Muscle of leg (tissue), 3 donors: ENCODE measurements at regions not wholly inside any gene's neighbourhood (a gene's known extent, or its start where the extent isn't known, plus 50 kb on each side); places are given as distances from the start of the nearest gene placed in this dataset.
"Not testable (repeated sequence)": the region's sequence is repeated elsewhere in the genome, so short reads cannot be mapped to it uniquely, and the experiment has no call there.

Experiments
- DNase-seq: peaks from one replicate; pipeline ENCODE4 v3.0.0; 2013
- H3K27ac ChIP-seq: one replicate; pipeline ENCODE4 v1.5.1; 2013; ENCODE audit warnings: mild to moderate bottlenecking, low read length, control low read depth
- H3K27me3 ChIP-seq: one replicate; pipeline ENCODE4 v1.6.1; 2013; ENCODE audit warnings: low read length; ENCODE audit not compliant: control insufficient read depth, insufficient read depth
- H3K36me3 ChIP-seq: one replicate; pipeline ENCODE4 v1.6.1; 2013; ENCODE audit warnings: low read length; ENCODE audit not compliant: control insufficient read depth, insufficient read depth
- H3K4me1 ChIP-seq: one replicate; pipeline ENCODE4 v1.6.1; 2013; ENCODE audit warnings: low read length; ENCODE audit not compliant: control insufficient read depth, insufficient read depth
- H3K4me3 ChIP-seq: one replicate; pipeline ENCODE4 v1.5.1; 2013; ENCODE audit warnings: low read length, control low read depth
- H3K9me3 ChIP-seq: replicated peaks from 2 replicates; pipeline ENCODE4 v1.6.1; 2013; ENCODE audit warnings: low read depth, low read length; ENCODE audit not compliant: control insufficient read depth
- WGBS: methylation state at CpG from one replicate; pipeline ENCODE4 v1.1.5; 2013; ENCODE audit warnings: missing lambda C conversion rate; ENCODE audit not compliant: insufficient coverage; 5-methylcytosine and 5-hydroxymethylcytosine counted together

DNA sequence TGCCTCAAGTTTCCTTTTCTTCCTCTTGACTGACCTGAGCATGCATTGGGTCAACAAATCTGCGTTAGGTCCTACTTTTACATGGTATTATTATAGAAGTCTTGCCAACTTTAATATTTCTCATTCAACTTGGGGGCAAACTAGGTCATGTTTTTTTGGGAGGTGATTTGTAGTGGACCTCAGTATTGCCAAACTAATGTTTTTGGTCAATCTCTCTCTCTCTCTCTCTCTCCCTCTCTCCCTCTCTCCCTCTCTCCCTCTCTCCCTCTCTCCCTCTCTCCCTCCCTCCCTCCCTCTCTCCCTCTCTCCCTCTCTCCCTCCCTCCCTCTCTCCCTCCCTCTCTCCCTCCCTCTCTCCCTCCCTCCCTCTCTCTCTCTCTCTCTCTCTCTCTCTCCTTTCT lies 848.9 kb downstream of the MCTP2 start:
- H3K4me1 ChIP-seq, H3K27me3 ChIP-seq, H3K36me3 ChIP-seq, H3K27ac ChIP-seq, H3K4me3 ChIP-seq, DNase-seq, H3K9me3 ChIP-seq: not testable (repeated sequence)
- WGBS = no CpG with 5 or more reads among the region's 1 CpG

DNA sequence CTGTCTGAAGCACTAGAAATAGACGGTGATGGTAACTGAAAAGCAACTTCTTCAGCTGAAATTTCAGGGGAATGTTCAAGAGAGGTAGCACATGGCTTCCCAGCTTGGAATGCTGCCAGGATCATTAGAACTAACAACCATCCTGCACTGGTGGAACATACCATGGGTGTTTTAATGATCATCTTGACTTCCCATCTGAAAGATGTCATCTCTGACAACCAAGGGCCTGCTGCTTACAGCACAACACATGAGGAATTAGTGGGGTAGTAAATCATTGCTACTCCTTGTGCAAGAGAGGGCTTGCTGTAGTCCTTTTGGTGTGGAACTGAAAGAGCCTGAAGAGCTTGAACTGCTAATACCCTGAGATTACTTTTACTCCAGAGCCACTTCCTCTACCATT lies 853.7 kb downstream of the MCTP2 start:
- H3K27ac ChIP-seq = no peak overlapping the region
- H3K9me3 ChIP-seq = no peaks in the 10 kb centered on the region
- H3K4me1 ChIP-seq = peaks cover 9% of the 10 kb centered on the region
- no peak for DNase-seq
- H3K4me3 ChIP-seq = no peak overlapping the region
- 50% methylated on average over 1 of the region's 1 CpG for WGBS
- no peaks in the 10 kb centered on the region for H3K27me3 ChIP-seq
- no peaks in the 10 kb centered on the region for H3K36me3 ChIP-seq

DNA sequence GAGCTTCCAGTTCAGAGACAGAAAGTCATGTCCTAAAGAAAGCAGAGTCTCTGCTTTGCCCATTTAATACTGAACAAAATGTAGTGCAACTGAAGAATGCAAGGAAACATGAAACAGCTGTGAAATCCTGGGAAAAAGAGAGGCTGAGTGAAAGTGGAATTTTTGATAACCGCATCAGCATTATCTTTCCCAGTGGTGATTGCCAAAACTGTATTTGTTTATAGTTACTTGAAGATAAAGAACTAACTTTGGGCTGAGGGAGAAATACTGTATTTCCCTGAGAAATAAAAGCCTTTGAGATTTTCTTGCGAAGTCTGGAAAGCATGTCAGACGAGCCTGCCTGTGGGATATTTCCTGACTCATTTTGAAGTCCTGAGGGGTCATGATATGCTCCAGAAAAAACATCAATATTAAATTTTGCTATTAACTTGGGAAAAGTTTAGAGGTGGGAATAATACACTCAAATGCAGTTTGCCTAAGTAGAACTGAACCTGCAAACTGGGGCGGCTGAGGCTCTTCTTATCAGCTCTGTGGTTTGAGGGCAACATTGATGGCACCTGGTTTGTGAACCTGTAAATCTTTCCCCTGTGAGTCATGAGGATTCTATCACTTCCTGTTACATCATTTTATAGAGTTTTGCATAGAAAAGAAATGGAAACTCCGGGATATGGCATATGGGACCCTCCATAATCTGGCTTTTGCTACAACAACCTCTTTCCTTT lies 855.3 kb downstream of the MCTP2 start:
- no peak overlapping the region for H3K4me3 ChIP-seq
- H3K27ac ChIP-seq = peak overlapping the region; percentile 36
- DNase-seq = peak; percentile 65
- no peaks in the 10 kb centered on the region for H3K36me3 ChIP-seq
- no peaks in the 10 kb centered on the region for H3K9me3 ChIP-seq
- H3K4me1 ChIP-seq = peaks cover 9% of the 10 kb centered on the region
- no peaks in the 10 kb centered on the region for H3K27me3 ChIP-seq
- no CpG with 5 or more reads among the region's 5 CpGs for WGBS

DNA sequence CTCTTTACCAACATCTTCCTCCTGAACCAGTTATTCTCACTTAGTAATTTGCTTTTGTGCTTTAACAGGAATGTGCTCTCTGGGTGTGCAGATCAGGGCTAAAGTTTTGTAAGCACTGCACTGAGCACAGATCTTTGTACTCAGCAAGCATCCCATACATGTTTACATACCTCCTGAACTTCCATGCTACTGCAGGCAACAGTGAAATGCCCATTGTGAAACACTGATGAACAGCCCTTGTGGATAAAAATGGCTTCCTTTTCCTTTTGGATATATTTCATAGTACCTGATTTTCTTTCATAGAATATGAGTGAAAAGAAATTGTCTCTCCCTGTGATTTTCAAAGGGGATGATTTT lies 855.9 kb downstream of the MCTP2 start:
- DNase-seq = no peak
- H3K4me3 ChIP-seq = no peak overlapping the region
- H3K27me3 ChIP-seq = no peaks in the 10 kb centered on the region
- H3K27ac ChIP-seq = no peak overlapping the region
- H3K4me1 ChIP-seq = peaks cover 9% of the 10 kb centered on the region
- H3K9me3 ChIP-seq = no peaks in the 10 kb centered on the region
- no peaks in the 10 kb centered on the region for H3K36me3 ChIP-seq

DNA sequence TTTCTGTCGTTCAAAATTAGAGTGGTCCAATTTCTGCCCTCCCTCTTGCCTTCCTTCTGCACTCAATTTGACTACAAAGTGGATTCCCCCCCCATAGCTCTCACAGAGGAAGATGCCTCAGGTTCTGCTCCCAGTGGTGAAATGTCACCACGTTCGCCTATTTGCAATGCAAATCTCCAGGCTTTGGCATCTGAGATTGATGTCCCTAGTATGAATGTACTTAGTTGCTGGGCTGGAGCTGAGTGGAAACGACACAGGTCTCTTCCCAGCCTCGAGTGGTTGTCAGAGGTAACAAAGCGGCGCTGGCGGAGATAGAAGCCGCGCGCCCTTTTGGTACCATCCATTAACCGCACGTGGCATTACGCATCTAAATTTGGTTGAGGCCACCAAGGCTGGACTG lies 860.1 kb downstream of the MCTP2 start:
- no peak for DNase-seq
- WGBS = 96% methylated on average over 13 of the region's 14 CpGs
- Histone ChIP-seq H3K9me3 (no peaks in the 10 kb centered on the region), H3K27ac (no peak overlapping the region), H3K27me3 (no peaks in the 10 kb centered on the region), H3K4me3 (no peak overlapping the region), H3K36me3 (no peaks in the 10 kb centered on the region), H3K4me1 (peaks cover 4% of the 10 kb centered on the region)

DNA sequence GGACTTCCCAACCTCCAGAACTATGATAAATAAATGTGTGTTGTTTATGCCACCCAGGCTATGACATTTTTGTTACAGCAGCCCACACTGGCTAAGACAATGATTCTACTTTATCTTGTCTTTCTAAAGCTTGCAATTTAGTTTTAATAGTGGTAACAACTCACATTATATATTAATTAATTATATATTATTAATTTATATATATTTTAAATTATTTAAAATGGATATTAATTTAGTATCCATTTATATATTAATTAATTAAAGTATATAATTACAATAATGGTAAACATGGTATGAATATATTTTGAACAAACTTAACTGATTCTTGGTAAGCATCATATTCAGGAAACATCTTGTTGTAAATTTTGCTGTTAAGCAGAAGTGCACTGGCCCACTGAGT lies 863.9 kb downstream of the MCTP2 start:
- Histone ChIP-seq H3K36me3 (no peaks in the 10 kb centered on the region), H3K27ac (no peak overlapping the region), H3K27me3 (no peaks in the 10 kb centered on the region), H3K4me3 (no peak overlapping the region), H3K4me1 (no peaks in the 10 kb centered on the region), H3K9me3 (no peaks in the 10 kb centered on the region)
- no peak for DNase-seq

DNA sequence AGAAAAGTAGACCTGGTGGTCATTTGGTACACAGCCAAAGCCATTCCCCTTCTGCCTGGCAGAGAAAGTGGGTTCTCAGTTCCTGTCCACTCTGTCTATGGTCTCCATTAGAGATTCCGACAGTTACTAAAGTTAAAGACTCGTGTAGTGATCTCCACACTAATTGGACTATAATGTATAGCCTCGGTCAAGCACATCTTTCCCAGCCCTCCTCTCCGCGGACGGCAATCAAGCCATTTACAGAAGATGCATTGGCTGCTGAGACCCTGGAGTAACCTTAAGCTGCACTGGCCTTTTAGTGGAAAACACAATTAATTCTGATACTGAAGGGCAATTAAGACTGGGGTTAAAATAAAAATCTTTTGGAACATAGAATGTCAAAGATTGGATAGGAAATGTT lies 865.3 kb downstream of the MCTP2 start:
- H3K27ac ChIP-seq = no peak overlapping the region
- no peaks in the 10 kb centered on the region for H3K36me3 ChIP-seq
- DNase-seq = no peak
- H3K4me1 ChIP-seq = no peaks in the 10 kb centered on the region
- no peak overlapping the region for H3K4me3 ChIP-seq
- no peaks in the 10 kb centered on the region for H3K9me3 ChIP-seq
- no peaks in the 10 kb centered on the region for H3K27me3 ChIP-seq
- WGBS = 84% methylated on average over 5 of the region's 6 CpGs

DNA sequence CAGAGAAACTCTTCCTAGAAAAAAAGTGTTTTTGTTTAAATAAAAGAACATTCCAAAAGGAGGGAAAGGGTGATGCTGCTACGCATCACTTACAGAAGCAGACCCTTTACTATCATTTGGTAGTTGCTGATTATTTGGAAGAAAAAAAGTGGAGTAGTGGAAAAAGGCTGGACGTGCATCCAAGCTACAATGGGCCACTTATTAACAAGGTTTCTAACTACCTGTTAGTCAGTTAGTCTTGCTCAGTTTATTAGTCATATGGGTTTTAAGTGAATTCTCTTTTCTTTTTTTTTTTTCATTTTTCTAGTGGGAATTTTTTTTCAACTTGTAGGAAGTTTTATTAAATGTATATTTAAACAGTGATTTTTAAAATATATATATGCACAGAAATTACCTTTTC lies 866.0 kb downstream of the MCTP2 start:
- no peak for DNase-seq
- Histone ChIP-seq H3K36me3 (no peaks in the 10 kb centered on the region), H3K27me3 (no peaks in the 10 kb centered on the region), H3K9me3 (no peaks in the 10 kb centered on the region), H3K27ac (no peak overlapping the region), H3K4me3 (no peak overlapping the region), H3K4me1 (no peaks in the 10 kb centered on the region)
- no CpG with 5 or more reads among the region's 2 CpGs for WGBS

DNA sequence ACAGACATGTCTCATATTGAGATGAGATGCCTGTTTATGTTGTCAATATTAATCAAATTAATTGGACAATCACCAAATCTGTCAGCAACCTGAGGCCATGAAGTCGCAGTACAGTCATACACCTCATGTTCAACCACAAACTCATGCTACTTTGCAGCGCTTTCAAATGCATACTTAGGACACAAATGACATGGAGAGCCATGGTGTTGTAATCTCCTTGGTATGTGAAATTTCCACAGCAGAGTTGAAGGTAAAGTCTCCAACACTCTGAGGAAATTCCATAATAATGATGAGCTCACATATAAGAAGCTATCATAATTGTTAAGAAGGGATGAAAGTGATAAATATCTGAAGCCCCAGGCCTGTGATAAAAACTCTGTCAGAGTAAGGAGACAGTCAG lies 873.9 kb downstream of the MCTP2 start:
- no peak overlapping the region for H3K4me3 ChIP-seq
- no peak for DNase-seq
- H3K27me3 ChIP-seq = no peaks in the 10 kb centered on the region
- no peaks in the 10 kb centered on the region for H3K9me3 ChIP-seq
- H3K36me3 ChIP-seq = no peaks in the 10 kb centered on the region
- H3K27ac ChIP-seq = no peak overlapping the region
- no peaks in the 10 kb centered on the region for H3K4me1 ChIP-seq
- WGBS = no CpG with 5 or more reads among the region's 2 CpGs

DNA sequence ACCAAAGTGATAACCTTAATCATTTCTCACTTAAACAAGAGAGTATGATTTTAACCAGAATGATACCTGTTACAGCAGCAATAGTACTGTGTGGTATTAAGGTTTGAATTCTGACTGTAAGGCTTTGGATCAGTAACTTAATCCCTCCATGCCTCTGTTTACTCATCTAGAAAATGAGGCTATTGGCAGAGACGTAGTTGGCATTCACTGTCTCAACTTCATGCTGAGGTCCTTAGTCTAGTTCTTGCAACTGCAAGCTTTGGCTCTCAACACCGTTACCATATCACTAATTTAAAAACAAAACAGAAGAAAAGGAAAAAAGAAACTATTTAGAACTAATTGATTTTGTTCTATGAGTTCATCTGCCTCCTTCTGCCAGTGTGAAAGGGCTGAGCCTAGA lies 875.4 kb downstream of the MCTP2 start:
- WGBS = no CpG with 5 or more reads among the region's 2 CpGs
- no peak overlapping the region for H3K4me3 ChIP-seq
- H3K36me3 ChIP-seq = no peaks in the 10 kb centered on the region
- no peaks in the 10 kb centered on the region for H3K9me3 ChIP-seq
- H3K27me3 ChIP-seq = no peaks in the 10 kb centered on the region
- no peak overlapping the region for H3K27ac ChIP-seq
- no peak for DNase-seq
- no peaks in the 10 kb centered on the region for H3K4me1 ChIP-seq

DNA sequence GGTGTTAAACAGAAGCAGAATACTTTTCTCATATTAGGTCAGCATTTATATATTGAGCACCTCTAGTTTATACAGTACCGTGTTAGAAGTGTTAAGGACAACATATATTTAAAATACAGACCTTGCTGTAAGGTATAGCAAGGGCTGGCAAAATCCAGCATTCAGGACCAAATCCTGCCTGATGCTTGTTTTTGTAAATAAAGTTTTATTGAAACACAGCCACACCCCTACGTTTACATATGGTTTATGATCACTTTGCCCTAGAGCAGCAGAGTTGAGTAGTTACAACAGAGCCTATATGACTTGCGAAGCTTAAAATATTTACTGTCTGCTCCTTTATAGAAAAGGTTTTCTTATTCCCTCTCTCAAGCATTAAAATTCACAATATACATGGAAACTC lies 877.3 kb downstream of the MCTP2 start:
- H3K27me3 ChIP-seq = no peaks in the 10 kb centered on the region
- H3K9me3 ChIP-seq = no peaks in the 10 kb centered on the region
- H3K4me3 ChIP-seq = no peak overlapping the region
- H3K36me3 ChIP-seq = no peaks in the 10 kb centered on the region
- DNase-seq = no peak
- 40% methylated on average over 1 of the region's 3 CpGs for WGBS
- H3K27ac ChIP-seq = no peak overlapping the region
- H3K4me1 ChIP-seq = no peaks in the 10 kb centered on the region
